GM10266 (cell line): ENCODE measurements at regions not wholly inside any gene's neighbourhood (a gene's known extent, or its start where the extent isn't known, plus 50 kb on each side); places are given as distances from the start of the nearest gene placed in this dataset.

ENCODE experiments used
- DNase-seq: peaks from one replicate; pipeline ENCODE4 v3.0.0; 2012; ENCODE audit errors: extremely low spot score
- TF ChIP-seq, protein P1 (sequence below): IDR thresholded peaks from 2 replicates; pipeline ENCODE4 v1.5.1; 2012; ENCODE audit warnings: mild to moderate bottlenecking, low read depth; ENCODE audit not compliant: control insufficient read depth, insufficient read depth; ENCODE audit errors: missing control alignments

GRCh38 chr7:18210377-18210776, 182.7 kb upstream of the PRPS1L1 start:
- TF ChIP-seq, protein P1, sequence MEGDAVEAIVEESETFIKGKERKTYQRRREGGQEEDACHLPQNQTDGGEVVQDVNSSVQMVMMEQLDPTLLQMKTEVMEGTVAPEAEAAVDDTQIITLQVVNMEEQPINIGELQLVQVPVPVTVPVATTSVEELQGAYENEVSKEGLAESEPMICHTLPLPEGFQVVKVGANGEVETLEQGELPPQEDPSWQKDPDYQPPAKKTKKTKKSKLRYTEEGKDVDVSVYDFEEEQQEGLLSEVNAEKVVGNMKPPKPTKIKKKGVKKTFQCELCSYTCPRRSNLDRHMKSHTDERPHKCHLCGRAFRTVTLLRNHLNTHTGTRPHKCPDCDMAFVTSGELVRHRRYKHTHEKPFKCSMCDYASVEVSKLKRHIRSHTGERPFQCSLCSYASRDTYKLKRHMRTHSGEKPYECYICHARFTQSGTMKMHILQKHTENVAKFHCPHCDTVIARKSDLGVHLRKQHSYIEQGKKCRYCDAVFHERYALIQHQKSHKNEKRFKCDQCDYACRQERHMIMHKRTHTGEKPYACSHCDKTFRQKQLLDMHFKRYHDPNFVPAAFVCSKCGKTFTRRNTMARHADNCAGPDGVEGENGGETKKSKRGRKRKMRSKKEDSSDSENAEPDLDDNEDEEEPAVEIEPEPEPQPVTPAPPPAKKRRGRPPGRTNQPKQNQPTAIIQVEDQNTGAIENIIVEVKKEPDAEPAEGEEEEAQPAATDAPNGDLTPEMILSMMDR: no peak
- no peak for DNase-seq

DNA sequence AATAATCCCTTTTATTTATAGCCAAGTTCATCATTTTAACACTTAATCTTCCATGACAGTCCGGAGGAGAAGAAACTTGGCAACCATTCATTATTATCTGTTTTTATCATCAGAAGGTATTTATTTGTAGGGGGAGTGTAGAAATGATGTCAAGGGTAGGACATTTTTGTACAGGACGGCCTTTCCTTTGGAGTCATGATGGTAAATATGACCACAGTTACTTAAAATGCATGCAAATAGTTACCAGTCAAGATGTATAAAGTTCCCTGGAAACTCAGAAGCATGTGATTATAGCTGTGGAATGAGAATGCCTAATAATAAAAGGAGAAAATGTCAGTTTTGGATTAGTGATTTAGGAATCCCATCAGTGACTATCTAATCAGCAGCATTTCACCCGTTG, 183.1 kb upstream of the PRPS1L1 start:
- TF ChIP-seq, protein P1: no peak
- no peak for DNase-seq

DNA sequence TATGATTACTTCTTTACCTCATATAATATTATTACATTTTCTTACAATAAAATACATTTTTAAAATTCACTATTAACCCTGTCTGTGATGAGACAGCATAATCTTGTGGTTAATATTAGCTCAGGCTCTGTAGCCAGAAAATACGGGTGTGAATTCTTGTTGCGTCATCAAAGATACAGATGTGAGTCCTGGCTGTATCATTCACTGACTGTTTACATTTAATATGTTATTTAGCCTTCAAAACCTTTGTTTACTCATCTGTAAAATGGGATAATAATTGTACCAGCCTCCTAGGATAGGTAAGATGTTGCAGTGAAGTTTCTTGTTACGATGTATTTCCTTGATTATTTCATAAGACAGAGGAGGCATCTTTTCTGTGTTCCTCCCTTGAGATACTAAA, 184.7 kb upstream of the PRPS1L1 start:
- no peak for DNase-seq
- TF ChIP-seq, protein P1: no peak

DNA sequence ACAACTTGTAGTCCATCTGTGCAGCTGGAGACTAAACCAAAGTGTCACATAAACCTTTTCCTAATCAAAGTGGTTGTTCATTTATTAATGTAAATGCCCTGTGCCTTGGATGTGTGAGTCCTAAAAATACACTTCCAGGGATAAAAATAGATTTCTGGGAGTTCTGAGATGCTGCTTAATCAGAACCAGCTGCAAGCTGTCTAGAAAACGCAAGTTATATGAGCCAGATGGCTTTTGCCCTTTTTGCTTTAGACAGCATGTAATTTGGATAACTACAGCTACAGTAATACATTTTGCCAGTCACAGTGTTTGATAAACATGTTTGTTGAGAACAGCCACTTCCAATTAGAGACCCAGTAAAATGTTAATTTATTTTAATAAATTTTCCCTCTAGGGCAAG, 185.1 kb upstream of the PRPS1L1 start:
- TF ChIP-seq, protein P1: no peak
- no peak for DNase-seq

GRCh38 chr7:18213652-18214051, 186.0 kb upstream of the PRPS1L1 start:
- TF ChIP-seq, protein P1: no peak

GRCh38 chr7:18216270-18216669, 188.6 kb upstream of the PRPS1L1 start:
- DNase-seq: no peak
- TF ChIP-seq, protein P1: no peak

More at GRCh38 chr7:18213652-18214051, 186.0 kb upstream of the PRPS1L1 start:
- DNase-seq: no peak

DNA sequence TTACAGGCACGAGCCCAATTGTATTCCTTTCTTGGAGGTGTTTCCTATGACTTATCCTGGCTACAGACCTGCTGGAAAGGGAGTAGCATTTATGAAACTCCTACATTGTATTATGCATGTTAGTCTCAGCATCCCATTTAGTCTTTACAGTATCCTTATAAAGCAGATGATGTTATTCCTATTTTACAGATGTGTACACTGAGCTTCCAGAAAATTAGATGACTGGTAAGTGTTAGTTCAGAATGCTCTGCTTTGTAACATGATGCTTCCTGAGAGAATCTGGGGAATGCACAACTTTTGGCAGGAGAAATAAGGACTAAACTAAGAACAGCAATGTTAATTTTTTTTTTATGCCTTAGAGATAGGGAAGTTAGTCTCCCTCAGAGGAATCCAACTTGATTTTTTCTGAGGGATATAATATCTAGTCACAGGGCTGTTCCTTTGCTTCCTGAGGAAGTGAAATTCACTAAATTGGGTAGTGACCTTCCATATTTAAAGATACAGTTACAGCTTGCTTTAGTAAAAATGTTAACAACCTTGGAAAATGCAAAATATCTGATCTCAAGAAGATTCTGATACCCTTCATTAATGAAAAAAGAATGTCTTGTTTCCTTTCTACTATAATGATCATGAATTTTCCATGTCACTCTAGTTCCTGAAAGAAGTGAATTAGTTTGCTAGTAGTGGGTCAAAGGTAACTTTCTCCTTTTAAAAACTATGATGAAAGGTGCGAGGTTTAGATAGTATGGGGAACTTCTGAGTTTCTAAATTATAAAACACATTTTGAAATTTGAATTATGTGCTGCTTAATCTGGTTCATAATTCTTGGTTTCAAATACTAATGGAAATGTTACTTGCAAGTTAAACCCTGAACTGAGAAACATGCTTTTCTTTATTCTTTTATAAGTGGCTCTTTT, 194.0 kb upstream of the PRPS1L1 start:
- no peak for DNase-seq
- TF ChIP-seq, protein P1: no peak
